Lung (tissue), 11 donors: ENCODE measurements at regions not wholly inside any gene's neighbourhood (a gene's known extent, or its start where the extent isn't known, plus 50 kb on each side); places are given as distances from the start of the nearest gene placed in this dataset.

Experiments used
- ATAC-seq: fragments of 200-7000 bp; cut with Tn5 transposase; one replicate; pipeline ENCODE4 v1.9.1; 2020; ENCODE audit warnings: moderate number of reproducible peaks; ENCODE audit not compliant: insufficient read depth, low FRiP score
- DNase-seq, 3 donors: peaks; one replicate each; pipeline ENCODE4 v3.0.0-alpha.2; 2013 to 2017
- H3K27ac ChIP-seq, 2 donors: one replicate each; pipeline ENCODE4 v1.5.1; 2013; ENCODE audit warnings: mild to moderate bottlenecking in 2 of 2, moderate library complexity in 2 of 2, control low read depth in 1 of 2, inconsistent platforms in 1 of 2, low read depth in 1 of 2, low read length in 1 of 2
- H3K27me3 ChIP-seq, 3 donors: one replicate each; pipeline ENCODE4 v1.5.1; 2013; ENCODE audit warnings: low read length in 2 of 3; ENCODE audit not compliant: control insufficient read depth in 3 of 3, insufficient read depth in 3 of 3
- H3K36me3 ChIP-seq, 4 donors: one replicate each; pipeline ENCODE4 v1.5.1; 2013; ENCODE audit warnings: low read length in 4 of 4, mild to moderate bottlenecking in 1 of 4, moderate library complexity in 1 of 4; ENCODE audit not compliant: control insufficient read depth in 4 of 4, insufficient read depth in 4 of 4
- H3K4me1 ChIP-seq, 5 donors: one replicate each; pipeline ENCODE4 v1.5.1; 2013; ENCODE audit warnings: low read length in 5 of 5, mild to moderate bottlenecking in 2 of 5, moderate library complexity in 1 of 5; ENCODE audit not compliant: control insufficient read depth in 5 of 5, insufficient read depth in 5 of 5
- H3K4me3 ChIP-seq: one replicate; pipeline ENCODE4 v1.5.1; 2013; ENCODE audit warnings: mild to moderate bottlenecking, control low read depth, moderate library complexity
- H3K9ac ChIP-seq, 2 donors: one replicate each; pipeline ENCODE4 v1.5.1; 2013; ENCODE audit warnings: low read length in 2 of 2, control low read depth in 1 of 2; ENCODE audit not compliant: insufficient read depth in 1 of 2
- H3K9me3 ChIP-seq, 4 donors: one replicate each; pipeline ENCODE4 v1.5.1; 2013; ENCODE audit warnings: low read length in 3 of 4, mild to moderate bottlenecking in 1 of 4, moderate library complexity in 1 of 4; ENCODE audit not compliant: control insufficient read depth in 4 of 4, insufficient read depth in 3 of 4
- CTCF ChIP-seq: IDR thresholded peaks from 2 replicates; pipeline ENCODE4 v1.5.1; 2012; ENCODE audit warnings: mild to moderate bottlenecking; ENCODE audit errors: control extremely low read depth, extremely low read depth
- WGBS, 2 donors: extraction: QIAGEN DNeasy Blood & Tissue Kit; methylation state at CpG; one replicate each; pipeline ENCODE4 v1.1.7; 2013; 5-methylcytosine and 5-hydroxymethylcytosine counted together
- donor health status: control.
- donor health status: control.
- donor health status: Bipolar disorder and iron deficiency.
- donor health status: healthy.
- donor health status: DM: yes; HTN: yes; CAD: no.

- no peaks in the 10 kb centered on the region for H3K36me3 ChIP-seq
- no peak overlapping the region for H3K27ac ChIP-seq
- no peaks in the 10 kb centered on the region for H3K4me1 ChIP-seq
- DNase-seq (no peak), ATAC-seq (no peak)
- no peak overlapping the region for H3K4me3 ChIP-seq
- TF ChIP-seq CTCF, result no peak
- no peak overlapping the region for H3K9ac ChIP-seq
- 88 to 93% methylated on average over 3 of the region's 3 CpGs for WGBS, 2 donors
- H3K9me3 ChIP-seq, result no peaks in the 10 kb centered on the region
- H3K27me3 ChIP-seq, result no peaks in the 10 kb centered on the region
Observed at GRCh38 chr3:75144406-75144805, 519.7 kb upstream of the FRG2C start.

GRCh38 chr3:75171630-75172230, 492.4 kb upstream of the FRG2C start:
- H3K9me3 ChIP-seq, result no peaks in the 10 kb centered on the region
- 23 to 36% methylated on average over 2 of the region's 2 CpGs for WGBS, 2 donors
- H3K36me3 ChIP-seq, result no peaks in the 10 kb centered on the region
- ATAC-seq, result no peak
- H3K4me1 ChIP-seq, result no peaks in the 10 kb centered on the region
- H3K4me3 ChIP-seq, result no peak overlapping the region
- H3K27me3 ChIP-seq, result no peaks in the 10 kb centered on the region
- DNase-seq, result peak in 2 of 3 donors; percentile 49 to 50
- H3K27ac ChIP-seq, result no peak overlapping the region
- no peak for TF ChIP-seq CTCF
- no peak overlapping the region for H3K9ac ChIP-seq

- DNase-seq, result peak in 1 of 3 donors; percentile 9
- TF ChIP-seq CTCF, result no peak
- no peaks in the 10 kb centered on the region for H3K27me3 ChIP-seq
- no peak overlapping the region for H3K27ac ChIP-seq
- 58 to 75% methylated on average over 3 of the region's 3 CpGs for WGBS, 2 donors
- H3K36me3 ChIP-seq, result no peaks in the 10 kb centered on the region
- ATAC-seq, result no peak
- H3K4me3 ChIP-seq, result no peak overlapping the region
- peaks cover 0 to 4% (median 0%) of the 10 kb centered on the region in 4 donors for H3K9me3 ChIP-seq
- H3K4me1 ChIP-seq, result no peaks in the 10 kb centered on the region
- H3K9ac ChIP-seq, result no peak overlapping the region
Observed at GRCh38 chr3:75176937-75177336, 487.2 kb upstream of the FRG2C start.

GRCh38 chr3:75180235-75180944, 483.7 kb upstream of the FRG2C start:
- Histone ChIP-seq H3K4me3 (no peak overlapping the region), H3K9me3 (peaks cover 0 to 6% (median 1%) of the 10 kb centered on the region in 4 donors), H3K4me1 (no peaks in the 10 kb centered on the region), H3K36me3 (no peaks in the 10 kb centered on the region), H3K9ac (no peak overlapping the region), H3K27ac (no peak overlapping the region), H3K27me3 (no peaks in the 10 kb centered on the region)
- ATAC-seq (no peak), DNase-seq (no peak)
- no peak for TF ChIP-seq CTCF
- WGBS, 2 donors, result 87 to 92% methylated on average over 7 of the region's 7 CpGs
